ENCODE measurements at regions not wholly inside any gene's neighbourhood (a gene's known extent, or its start where the extent isn't known, plus 50 kb on each side); places are given as distances from the start of the nearest gene placed in this dataset.

DNA sequence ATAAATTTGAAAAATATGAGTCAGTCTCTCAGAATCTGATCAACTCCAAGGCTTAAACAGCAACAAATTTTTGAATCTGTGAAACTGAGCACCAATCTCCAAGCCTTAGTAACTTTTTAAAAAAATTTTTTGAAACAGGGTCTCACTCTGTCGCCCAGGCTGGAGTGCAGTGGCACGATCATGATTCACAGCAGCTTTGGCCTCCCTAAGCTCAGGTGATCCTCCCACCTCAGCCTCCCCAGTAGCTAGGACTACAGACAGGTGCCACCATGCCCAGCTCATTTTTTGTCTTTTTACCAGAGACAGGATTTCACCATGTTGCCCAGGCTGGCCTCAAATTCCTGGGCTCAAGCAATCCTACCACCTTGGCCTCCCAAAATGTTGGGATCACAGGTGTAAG, 207.9 kb upstream of the TCF21 start:
- 90% methylated on average over 2 of the region's 2 CpGs for WGBS
- Histone ChIP-seq H3K27me3 (ENCODE audit: control insufficient read depth in 2 of 2, insufficient read depth in 1 of 2, low read length in 1 of 2) (no peaks in the 10 kb centered on the region), H3K9me3 (ENCODE audit: control insufficient read depth in 2 of 2, insufficient read depth in 1 of 2, low read length in 1 of 2) (no peaks in the 10 kb centered on the region), H3K36me3 (ENCODE audit: control insufficient read depth in 2 of 2, insufficient read depth in 2 of 2, low read length in 1 of 2) (no peaks in the 10 kb centered on the region), H3K4me1 (ENCODE audit: control insufficient read depth in 2 of 2, insufficient read depth in 2 of 2, low read length in 2 of 2) (no peaks in the 10 kb centered on the region), H3K27ac (ENCODE audit: low read depth in 1 of 2, low read length in 1 of 2) (no peak overlapping the region), H3K4me3 (ENCODE audit: low read length in 2 of 2) (no peak overlapping the region)
- no peak for DNase-seq (ENCODE audit: low read depth in 6 of 9, low spot score in 9 of 9)

DNA sequence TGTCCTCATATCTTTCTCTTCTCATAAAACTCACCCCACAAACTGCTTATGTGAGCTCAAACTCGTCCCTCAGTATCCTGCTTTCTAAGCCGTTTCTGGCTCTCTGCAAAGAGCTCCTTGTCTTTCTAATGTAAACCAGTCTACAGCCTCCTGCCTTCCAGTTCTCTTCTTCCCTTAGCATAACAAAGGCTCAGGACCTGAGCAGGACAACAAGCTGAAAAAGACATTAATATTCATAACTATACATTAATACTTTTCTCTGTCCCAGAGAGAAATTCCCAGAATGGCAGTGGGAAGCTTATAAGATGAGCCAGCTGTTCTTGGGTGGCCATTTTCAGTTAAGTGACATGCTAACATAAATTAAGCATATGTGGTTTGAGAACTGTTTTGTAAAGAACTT, 207.0 kb upstream of the TCF21 start:
- 13% methylated on average over 2 of the region's 2 CpGs for WGBS
- Histone ChIP-seq H3K27ac (ENCODE audit: low read depth in 1 of 2, low read length in 1 of 2) (no peak overlapping the region), H3K4me1 (ENCODE audit: control insufficient read depth in 2 of 2, insufficient read depth in 2 of 2, low read length in 2 of 2) (no peaks in the 10 kb centered on the region), H3K27me3 (ENCODE audit: control insufficient read depth in 2 of 2, insufficient read depth in 1 of 2, low read length in 1 of 2) (no peaks in the 10 kb centered on the region), H3K9me3 (ENCODE audit: control insufficient read depth in 2 of 2, insufficient read depth in 1 of 2, low read length in 1 of 2) (no peaks in the 10 kb centered on the region), H3K36me3 (ENCODE audit: control insufficient read depth in 2 of 2, insufficient read depth in 2 of 2, low read length in 1 of 2) (no peaks in the 10 kb centered on the region), H3K4me3 (ENCODE audit: low read length in 2 of 2) (no peak overlapping the region)
- DNase-seq (ENCODE audit: low read depth in 6 of 9, low spot score in 9 of 9) = no peak

DNA sequence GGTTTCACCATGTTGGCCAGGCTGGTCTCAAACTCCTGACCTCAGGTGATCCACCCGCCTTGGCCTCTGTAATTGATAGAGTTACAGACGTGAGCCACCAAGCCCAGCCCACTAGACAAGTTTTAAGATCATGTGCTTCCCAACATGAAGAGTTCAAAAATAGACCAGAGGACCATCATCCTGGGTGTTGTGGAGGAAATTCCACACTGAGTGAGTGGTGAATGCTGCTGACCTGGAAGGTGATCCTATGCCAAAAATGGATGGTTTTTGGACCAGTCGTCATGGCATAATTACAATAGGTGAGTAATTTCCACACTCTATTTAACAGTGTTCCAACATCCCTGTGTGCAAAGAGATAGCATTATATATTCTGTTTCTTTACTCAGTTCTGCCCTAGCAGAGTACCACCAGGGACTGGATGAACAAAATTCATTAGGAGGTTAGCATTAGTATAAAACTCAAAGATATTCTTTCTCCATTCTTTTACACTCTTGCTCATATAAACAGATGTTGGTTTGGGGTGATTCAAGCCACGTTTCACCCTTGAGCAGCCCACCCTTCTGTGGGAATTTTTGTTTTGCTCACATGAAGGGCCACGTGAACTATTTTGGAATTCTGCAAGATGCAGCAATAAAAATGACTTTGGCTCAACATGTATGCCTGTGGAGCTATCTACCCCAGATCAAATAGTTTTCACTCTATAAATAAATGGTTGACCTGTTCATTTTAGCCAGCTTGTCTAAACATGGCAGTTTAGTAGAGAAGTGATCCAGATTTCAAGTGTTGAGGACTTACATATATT, 206.2 kb upstream of the TCF21 start:
- H3K9me3 ChIP-seq (ENCODE audit: control insufficient read depth in 2 of 2, insufficient read depth in 1 of 2, low read length in 1 of 2) = no peaks in the 10 kb centered on the region
- 77% methylated on average over 5 of the region's 5 CpGs for WGBS
- no peaks in the 10 kb centered on the region for H3K4me1 ChIP-seq (ENCODE audit: control insufficient read depth in 2 of 2, insufficient read depth in 2 of 2, low read length in 2 of 2)
- H3K27ac ChIP-seq (ENCODE audit: low read depth in 1 of 2, low read length in 1 of 2) = no peak overlapping the region
- no peaks in the 10 kb centered on the region for H3K27me3 ChIP-seq (ENCODE audit: control insufficient read depth in 2 of 2, insufficient read depth in 1 of 2, low read length in 1 of 2)
- no peaks in the 10 kb centered on the region for H3K36me3 ChIP-seq (ENCODE audit: control insufficient read depth in 2 of 2, insufficient read depth in 2 of 2, low read length in 1 of 2)
- no peak overlapping the region for H3K4me3 ChIP-seq (ENCODE audit: low read length in 2 of 2)
- no peak for DNase-seq (ENCODE audit: low read depth in 6 of 9, low spot score in 9 of 9)

DNA sequence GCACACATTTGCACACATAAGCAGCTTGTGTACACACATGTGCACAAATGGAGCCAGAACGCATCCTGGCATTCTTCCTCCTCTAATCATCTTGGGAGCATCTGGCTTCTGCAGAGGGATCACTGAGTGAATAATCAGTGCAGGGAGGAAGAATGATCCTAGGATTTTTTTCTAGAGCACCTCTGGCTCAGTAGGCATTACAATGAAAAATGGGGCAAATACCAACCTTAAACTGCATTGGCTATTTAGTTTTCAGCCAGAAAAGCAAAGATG, 205.7 kb upstream of the TCF21 start:
- no peaks in the 10 kb centered on the region for H3K4me1 ChIP-seq (ENCODE audit: control insufficient read depth in 2 of 2, insufficient read depth in 2 of 2, low read length in 2 of 2)
- 87% methylated on average over 1 of the region's 1 CpG for WGBS

DNA sequence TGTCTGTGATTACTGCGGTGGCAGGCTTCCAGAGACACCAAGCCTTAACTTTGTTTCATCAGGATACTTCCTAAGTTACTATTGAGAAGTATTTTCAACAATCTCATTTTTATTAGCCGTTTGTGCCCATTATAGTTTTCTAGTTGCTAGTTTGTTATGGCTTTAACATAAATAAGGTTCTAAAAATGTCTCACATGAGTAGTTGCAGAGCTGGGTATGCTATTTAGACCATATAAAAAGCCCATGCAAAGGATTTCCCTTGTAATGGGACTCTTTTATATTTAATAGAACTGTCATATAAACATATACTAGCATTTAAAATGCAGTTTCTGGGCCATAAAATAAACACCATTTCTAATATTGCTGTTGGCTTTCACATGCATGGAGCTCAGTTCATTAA, 205.3 kb upstream of the TCF21 start:
- Histone ChIP-seq H3K4me3 (ENCODE audit: low read length in 2 of 2) (no peak overlapping the region), H3K36me3 (ENCODE audit: control insufficient read depth in 2 of 2, insufficient read depth in 2 of 2, low read length in 1 of 2) (no peaks in the 10 kb centered on the region), H3K9me3 (ENCODE audit: control insufficient read depth in 2 of 2, insufficient read depth in 1 of 2, low read length in 1 of 2) (no peaks in the 10 kb centered on the region), H3K27ac (ENCODE audit: low read depth in 1 of 2, low read length in 1 of 2) (no peak overlapping the region), H3K4me1 (ENCODE audit: control insufficient read depth in 2 of 2, insufficient read depth in 2 of 2, low read length in 2 of 2) (no peaks in the 10 kb centered on the region), H3K27me3 (ENCODE audit: control insufficient read depth in 2 of 2, insufficient read depth in 1 of 2, low read length in 1 of 2) (no peaks in the 10 kb centered on the region)
- WGBS = 80% methylated on average over 2 of the region's 2 CpGs
- no peak for DNase-seq (ENCODE audit: low read depth in 6 of 9, low spot score in 9 of 9)

More for the DNA sequence above, 205.7 kb upstream of the TCF21 start:
- Histone ChIP-seq H3K4me3 (ENCODE audit: low read length in 2 of 2) (no peak overlapping the region), H3K27me3 (ENCODE audit: control insufficient read depth in 2 of 2, insufficient read depth in 1 of 2, low read length in 1 of 2) (no peaks in the 10 kb centered on the region), H3K27ac (ENCODE audit: low read depth in 1 of 2, low read length in 1 of 2) (no peak overlapping the region), H3K36me3 (ENCODE audit: control insufficient read depth in 2 of 2, insufficient read depth in 2 of 2, low read length in 1 of 2) (no peaks in the 10 kb centered on the region), H3K9me3 (ENCODE audit: control insufficient read depth in 2 of 2, insufficient read depth in 1 of 2, low read length in 1 of 2) (no peaks in the 10 kb centered on the region)
- no peak for DNase-seq (ENCODE audit: low read depth in 6 of 9, low spot score in 9 of 9)

DNA sequence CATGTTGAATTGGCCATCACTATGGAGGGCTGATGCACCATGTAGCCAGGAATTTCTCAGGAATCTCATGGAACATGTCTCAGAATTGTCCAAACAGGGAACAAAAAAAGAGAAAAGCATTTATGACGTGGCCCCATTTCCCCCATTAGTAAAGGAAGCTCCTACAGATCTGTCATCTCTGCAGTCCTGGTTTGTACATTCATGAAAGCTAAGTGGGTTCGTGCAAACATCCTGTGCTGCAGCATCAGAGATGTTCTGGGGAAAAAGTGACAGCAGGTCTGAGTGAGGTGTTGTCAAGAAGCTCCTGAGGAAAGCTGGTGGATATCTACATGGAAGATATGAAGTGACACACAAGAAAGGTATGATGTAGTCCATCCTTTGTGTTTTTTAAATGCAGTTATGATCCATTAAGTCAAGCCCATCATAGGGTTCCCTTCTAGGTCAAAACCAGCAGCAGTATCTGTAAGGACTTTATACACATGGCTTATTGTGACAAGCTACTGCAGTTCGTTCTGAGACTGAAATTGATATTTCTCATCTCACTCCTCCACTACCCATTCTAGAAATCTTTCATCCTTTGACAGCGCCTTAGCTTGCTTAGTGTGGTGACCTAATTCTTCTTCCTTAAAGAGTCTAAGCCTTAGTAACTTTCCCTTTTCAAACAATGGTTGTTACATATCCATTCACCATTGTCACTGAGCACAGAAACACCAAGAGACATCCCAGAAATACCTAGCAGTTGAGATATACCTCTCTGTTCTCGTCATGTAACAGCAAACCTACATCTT, 200.0 kb upstream of the TCF21 start:
- H3K27ac ChIP-seq (ENCODE audit: low read depth in 1 of 2, low read length in 1 of 2) = no peak overlapping the region
- no peak for DNase-seq (ENCODE audit: low read depth in 6 of 9, low spot score in 9 of 9)
- H3K4me3 ChIP-seq (ENCODE audit: low read length in 2 of 2) = no peak overlapping the region
- H3K4me1 ChIP-seq (ENCODE audit: control insufficient read depth in 2 of 2, insufficient read depth in 2 of 2, low read length in 2 of 2) = no peaks in the 10 kb centered on the region
- H3K9me3 ChIP-seq (ENCODE audit: control insufficient read depth in 2 of 2, insufficient read depth in 1 of 2, low read length in 1 of 2) = no peaks in the 10 kb centered on the region
- no peaks in the 10 kb centered on the region for H3K27me3 ChIP-seq (ENCODE audit: control insufficient read depth in 2 of 2, insufficient read depth in 1 of 2, low read length in 1 of 2)
- 80% methylated on average over 5 of the region's 5 CpGs for WGBS
- no peaks in the 10 kb centered on the region for H3K36me3 ChIP-seq (ENCODE audit: control insufficient read depth in 2 of 2, insufficient read depth in 2 of 2, low read length in 1 of 2)

DNA sequence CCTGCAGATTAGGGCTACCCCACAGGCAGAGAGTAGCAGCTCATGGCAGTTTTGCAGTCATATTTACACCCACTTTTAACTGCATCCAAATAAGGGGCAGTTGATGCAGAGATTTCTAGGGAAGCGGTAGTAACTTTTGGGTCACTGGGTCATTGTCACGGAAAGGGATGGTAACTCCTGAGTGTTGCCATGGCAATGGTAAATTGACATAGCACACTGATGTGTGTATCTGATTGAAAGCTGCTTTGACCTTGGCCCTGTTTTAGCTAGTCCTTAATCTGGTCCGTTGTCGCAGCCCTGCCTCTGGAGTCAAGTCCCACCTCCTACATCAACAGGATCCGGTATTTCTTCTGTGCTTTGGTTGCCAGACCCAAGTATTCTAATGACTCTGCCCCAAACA, 199.1 kb upstream of the TCF21 start:
- DNase-seq (ENCODE audit: low read depth in 6 of 9, low spot score in 9 of 9) = no peak
- 86% methylated on average over 5 of the region's 5 CpGs for WGBS
- Histone ChIP-seq H3K36me3 (ENCODE audit: control insufficient read depth in 2 of 2, insufficient read depth in 2 of 2, low read length in 1 of 2) (no peaks in the 10 kb centered on the region), H3K27ac (ENCODE audit: low read depth in 1 of 2, low read length in 1 of 2) (no peak overlapping the region), H3K27me3 (ENCODE audit: control insufficient read depth in 2 of 2, insufficient read depth in 1 of 2, low read length in 1 of 2) (no peaks in the 10 kb centered on the region), H3K9me3 (ENCODE audit: control insufficient read depth in 2 of 2, insufficient read depth in 1 of 2, low read length in 1 of 2) (no peaks in the 10 kb centered on the region), H3K4me3 (ENCODE audit: low read length in 2 of 2) (no peak overlapping the region), H3K4me1 (ENCODE audit: control insufficient read depth in 2 of 2, insufficient read depth in 2 of 2, low read length in 2 of 2) (no peaks in the 10 kb centered on the region)

DNA sequence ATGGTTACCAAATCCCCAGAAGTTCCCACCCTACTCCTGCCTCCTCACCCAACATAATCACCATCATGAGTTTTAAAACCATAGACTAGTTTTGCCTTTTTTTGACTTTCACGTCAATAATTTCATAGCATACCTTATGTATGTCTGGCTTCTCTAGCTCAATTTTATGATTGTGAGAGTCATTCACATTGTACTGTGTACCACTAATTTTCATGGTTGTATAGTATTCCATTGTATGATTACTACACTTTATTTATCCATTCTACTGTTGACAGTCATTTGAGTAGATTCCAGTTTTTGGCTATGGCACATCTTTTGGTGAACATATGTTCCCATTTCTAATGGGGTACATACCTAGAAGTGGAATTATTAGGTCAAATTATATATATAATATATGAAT, 195.3 kb upstream of the TCF21 start:
- H3K4me3 ChIP-seq (ENCODE audit: low read length in 2 of 2) = no peak overlapping the region
- 99% methylated on average over 1 of the region's 1 CpG for WGBS
- H3K4me1 ChIP-seq (ENCODE audit: control insufficient read depth in 2 of 2, insufficient read depth in 2 of 2, low read length in 2 of 2) = no peaks in the 10 kb centered on the region
- DNase-seq (ENCODE audit: low read depth in 6 of 9, low spot score in 9 of 9) = no peak
- H3K27ac ChIP-seq (ENCODE audit: low read depth in 1 of 2, low read length in 1 of 2) = no peak overlapping the region
- H3K27me3 ChIP-seq (ENCODE audit: control insufficient read depth in 2 of 2, insufficient read depth in 1 of 2, low read length in 1 of 2) = no peaks in the 10 kb centered on the region
- H3K36me3 ChIP-seq (ENCODE audit: control insufficient read depth in 2 of 2, insufficient read depth in 2 of 2, low read length in 1 of 2) = no peaks in the 10 kb centered on the region
- H3K9me3 ChIP-seq (ENCODE audit: control insufficient read depth in 2 of 2, insufficient read depth in 1 of 2, low read length in 1 of 2) = no peaks in the 10 kb centered on the region

DNA sequence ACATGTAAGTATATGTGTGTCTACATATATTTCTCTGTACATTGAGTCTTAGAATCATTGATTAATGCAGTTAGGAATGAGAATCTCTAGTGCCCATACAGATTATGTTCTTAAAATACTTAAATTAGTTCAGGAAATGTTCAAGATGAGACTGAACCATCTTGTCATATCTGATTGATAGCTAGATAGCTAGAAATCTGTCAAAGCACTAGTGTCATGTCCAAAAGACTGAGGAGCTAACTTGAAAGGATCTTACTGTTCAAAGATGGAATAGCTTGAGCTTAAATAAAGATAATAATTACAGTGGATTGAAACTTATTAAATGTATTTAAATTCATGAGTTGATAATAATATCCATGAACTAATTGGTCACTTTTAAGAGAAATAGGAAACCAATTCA, 191.7 kb upstream of the TCF21 start:
- no peak overlapping the region for H3K4me3 ChIP-seq (ENCODE audit: low read length in 2 of 2)
- DNase-seq (ENCODE audit: low read depth in 6 of 9, low spot score in 9 of 9) = no peak
- H3K27ac ChIP-seq (ENCODE audit: low read depth in 1 of 2, low read length in 1 of 2) = no peak overlapping the region
- H3K9me3 ChIP-seq (ENCODE audit: control insufficient read depth in 2 of 2, insufficient read depth in 1 of 2, low read length in 1 of 2) = no peaks in the 10 kb centered on the region
- H3K36me3 ChIP-seq (ENCODE audit: control insufficient read depth in 2 of 2, insufficient read depth in 2 of 2, low read length in 1 of 2) = no peaks in the 10 kb centered on the region
- no peaks in the 10 kb centered on the region for H3K27me3 ChIP-seq (ENCODE audit: control insufficient read depth in 2 of 2, insufficient read depth in 1 of 2, low read length in 1 of 2)
- no peaks in the 10 kb centered on the region for H3K4me1 ChIP-seq (ENCODE audit: control insufficient read depth in 2 of 2, insufficient read depth in 2 of 2, low read length in 2 of 2)
